ENCODE measurements at regions not wholly inside any gene's neighbourhood (a gene's known extent, or its start where the extent isn't known, plus 50 kb on each side); places are given as distances from the start of the nearest gene placed in this dataset.

- TF ChIP-seq EP300 (IDR thresholded peaks at IDR 0.05) (no peak), POLR2A (IDR thresholded peaks at IDR 0.05) (no peak), POLR2AphosphoS5 (IDR thresholded peaks at IDR 0.05) (no peak), CTCF (IDR thresholded peaks at IDR 0.05) (no peak)
- H3K27ac ChIP-seq = no peak overlapping the region
- DNase-seq (ENCODE audit: low spot score in 2 of 2) = no peak
- no peaks in the 10 kb centered on the region for H3K9me3 ChIP-seq
- 45% methylated on average over 2 of the region's 2 CpGs for WGBS
- no peaks in the 10 kb centered on the region for H3K4me1 ChIP-seq
- no peaks in the 10 kb centered on the region for H3K36me3 ChIP-seq
- H3K4me3 ChIP-seq = no peak overlapping the region
- no peaks in the 10 kb centered on the region for H3K27me3 ChIP-seq
Observed at GRCh38 chr12:83408146-83408545, 721.4 kb downstream of the TMTC2 start.

GRCh38 chr12:83404521-83404920 lies 717.8 kb downstream of the TMTC2 start:
- TF ChIP-seq CTCF (IDR thresholded peaks at IDR 0.05) (no peak), EP300 (IDR thresholded peaks at IDR 0.05) (no peak), POLR2A (IDR thresholded peaks at IDR 0.05) (no peak), POLR2AphosphoS5 (IDR thresholded peaks at IDR 0.05) (no peak)
- no peak overlapping the region for H3K27ac ChIP-seq
- 82% methylated on average over 3 of the region's 3 CpGs for WGBS
- DNase-seq (ENCODE audit: low spot score in 2 of 2) = no peak
- H3K4me1 ChIP-seq = no peaks in the 10 kb centered on the region
- no peak overlapping the region for H3K4me3 ChIP-seq
- no peaks in the 10 kb centered on the region for H3K27me3 ChIP-seq
- H3K9me3 ChIP-seq = no peaks in the 10 kb centered on the region
- H3K36me3 ChIP-seq = no peaks in the 10 kb centered on the region

- TF ChIP-seq POLR2A (IDR thresholded peaks at IDR 0.05) (no peak), EP300 (IDR thresholded peaks at IDR 0.05) (no peak), CTCF (IDR thresholded peaks at IDR 0.05) (no peak), POLR2AphosphoS5 (IDR thresholded peaks at IDR 0.05) (no peak)
- Histone ChIP-seq H3K27me3 (no peaks in the 10 kb centered on the region), H3K4me3 (no peak overlapping the region), H3K4me1 (no peaks in the 10 kb centered on the region), H3K9me3 (no peaks in the 10 kb centered on the region), H3K36me3 (no peaks in the 10 kb centered on the region), H3K27ac (no peak overlapping the region)
- DNase-seq (ENCODE audit: low spot score in 2 of 2) = no peak
- 66% methylated on average over 3 of the region's 3 CpGs for WGBS
Observed at GRCh38 chr12:83390186-83390585, 703.5 kb downstream of the TMTC2 start.

GRCh38 chr12:83389237-83389996 lies 702.7 kb downstream of the TMTC2 start:
- no peak for TF ChIP-seq CTCF (IDR thresholded peaks at IDR 0.05)
- TF ChIP-seq POLR2AphosphoS5 (IDR thresholded peaks at IDR 0.05) = no peak
- TF ChIP-seq POLR2A (IDR thresholded peaks at IDR 0.05) = no peak
- TF ChIP-seq EP300 (IDR thresholded peaks at IDR 0.05) = no peak
- Histone ChIP-seq H3K27me3 (no peaks in the 10 kb centered on the region), H3K4me3 (no peak overlapping the region), H3K9me3 (no peaks in the 10 kb centered on the region), H3K36me3 (no peaks in the 10 kb centered on the region), H3K27ac (no peak overlapping the region), H3K4me1 (no peaks in the 10 kb centered on the region)
- DNase-seq (ENCODE audit: low spot score in 2 of 2) = no peak
- 72% methylated on average over 16 of the region's 16 CpGs for WGBS

- H3K36me3 ChIP-seq = no peaks in the 10 kb centered on the region
Observed at GRCh38 chr12:83388551-83388950, 701.8 kb downstream of the TMTC2 start.

More at GRCh38 chr12:83388551-83388950, 701.8 kb downstream of the TMTC2 start:
- Histone ChIP-seq H3K27me3 (no peaks in the 10 kb centered on the region), H3K27ac (no peak overlapping the region), H3K9me3 (no peaks in the 10 kb centered on the region), H3K4me3 (no peak overlapping the region), H3K4me1 (no peaks in the 10 kb centered on the region)
- no peak for DNase-seq (ENCODE audit: low spot score in 2 of 2)
- TF ChIP-seq POLR2A (IDR thresholded peaks at IDR 0.05) (no peak), POLR2AphosphoS5 (IDR thresholded peaks at IDR 0.05) (no peak), EP300 (IDR thresholded peaks at IDR 0.05) (no peak), CTCF (IDR thresholded peaks at IDR 0.05) (no peak)
